Activated naive CD4-positive, alpha-beta T cell treated with anti-CD3 and anti-CD28 coated beads for 36 hours (primary cell): ENCODE measurements at regions not wholly inside any gene's neighbourhood (a gene's known extent, or its start where the extent isn't known, plus 50 kb on each side); places are given as distances from the start of the nearest gene placed in this dataset.

Experiments used
- CTCF ChIA-PET: fragments of 350-600 bp; sonication (Branson Sonifier 250); formaldehyde crosslinking; loops from one replicate; lab custom pipeline; 2021; ENCODE audit warnings: antibody characterized with exemption; lab: Charles Lee
- DNase-seq: peaks from one replicate; pipeline ENCODE4 v3.0.0-alpha.2; 2020
- H3K27ac Mint-ChIP-seq: one replicate; pipeline ENCODE4 v1.8.0; 2021; ENCODE audit warnings: mild to moderate bottlenecking, mixed read lengths
- H3K27me3 Mint-ChIP-seq: one replicate; pipeline ENCODE4 v1.8.0; 2021; ENCODE audit warnings: low read depth, mixed read lengths
- H3K36me3 Mint-ChIP-seq: one replicate; pipeline ENCODE4 v1.8.0; 2021; ENCODE audit warnings: low read depth, mixed read lengths
- H3K4me1 Mint-ChIP-seq: one replicate; pipeline ENCODE4 v1.8.0; 2021; ENCODE audit warnings: low read depth, mixed read lengths
- H3K4me3 Mint-ChIP-seq: one replicate; pipeline ENCODE4 v1.8.0; 2021; ENCODE audit warnings: mild to moderate bottlenecking, moderate library complexity, mixed read lengths
- H3K9me3 Mint-ChIP-seq: one replicate; pipeline ENCODE4 v1.8.0; 2021; ENCODE audit warnings: mixed read lengths
- intact Hi-C: fragments of 100-400 bp; cut with micrococcal nuclease; formaldehyde crosslinking; loops from one replicate; pipeline ENCODE4 v1.15.1; 2023

DNA sequence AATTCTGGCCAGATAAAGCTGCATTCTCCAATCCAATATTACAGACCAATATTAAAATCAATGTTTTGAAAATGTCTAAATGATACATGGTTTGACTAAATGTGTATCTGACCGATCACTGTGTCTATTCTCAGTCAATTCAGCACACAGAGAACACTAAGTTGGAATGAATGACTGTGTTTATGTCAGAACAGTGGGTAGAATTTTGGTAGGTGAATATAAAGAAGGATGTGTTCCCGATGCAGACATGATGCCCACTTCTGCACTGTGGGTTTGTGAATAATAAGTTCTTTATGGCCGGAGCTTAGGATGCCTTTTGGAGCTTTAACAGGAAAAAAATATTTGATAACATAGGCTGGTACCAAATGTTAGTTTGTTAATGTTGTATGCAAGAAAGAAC is 113.2 kb upstream of the GIMD1 start:
- peaks cover 9% of the 10 kb centered on the region for H3K27me3 Mint-ChIP-seq
- CTCF ChIA-PET, result no interaction called here
- H3K27ac Mint-ChIP-seq, result no peak overlapping the region
- no peaks in the 10 kb centered on the region for H3K9me3 Mint-ChIP-seq
- DNase-seq, result no peak
- no peaks in the 10 kb centered on the region for H3K36me3 Mint-ChIP-seq
- intact Hi-C loops, result no loop called here
- H3K4me1 Mint-ChIP-seq, result no peaks in the 10 kb centered on the region
- no peak overlapping the region for H3K4me3 Mint-ChIP-seq

DNA sequence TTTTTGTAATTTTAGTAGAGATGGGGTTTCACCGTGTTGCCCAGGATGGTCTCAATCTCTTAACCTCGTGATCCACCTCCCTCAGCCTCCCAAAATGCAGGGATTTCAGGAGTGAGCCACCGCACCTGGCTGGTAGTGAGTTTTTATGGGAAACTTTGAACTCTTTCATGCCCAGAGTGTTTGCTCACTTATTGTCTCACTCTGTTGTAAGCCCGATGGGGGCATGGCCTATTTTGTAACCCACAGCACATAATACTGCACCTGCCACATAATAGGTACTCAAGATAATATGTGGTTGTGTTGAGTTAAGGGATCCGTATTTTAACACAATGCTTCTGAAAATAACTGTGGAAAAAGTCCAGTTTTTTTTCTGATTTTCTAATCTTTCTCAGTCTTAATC is 109.6 kb upstream of the GIMD1 start:
- no peaks in the 10 kb centered on the region for H3K9me3 Mint-ChIP-seq
- H3K27ac Mint-ChIP-seq, result no peak overlapping the region
- H3K4me1 Mint-ChIP-seq, result no peaks in the 10 kb centered on the region
- intact Hi-C loops, result no loop called here
- CTCF ChIA-PET, result no interaction called here
- no peak overlapping the region for H3K4me3 Mint-ChIP-seq
- no peaks in the 10 kb centered on the region for H3K36me3 Mint-ChIP-seq
- H3K27me3 Mint-ChIP-seq, result peaks cover 2% of the 10 kb centered on the region
- no peak for DNase-seq

DNA sequence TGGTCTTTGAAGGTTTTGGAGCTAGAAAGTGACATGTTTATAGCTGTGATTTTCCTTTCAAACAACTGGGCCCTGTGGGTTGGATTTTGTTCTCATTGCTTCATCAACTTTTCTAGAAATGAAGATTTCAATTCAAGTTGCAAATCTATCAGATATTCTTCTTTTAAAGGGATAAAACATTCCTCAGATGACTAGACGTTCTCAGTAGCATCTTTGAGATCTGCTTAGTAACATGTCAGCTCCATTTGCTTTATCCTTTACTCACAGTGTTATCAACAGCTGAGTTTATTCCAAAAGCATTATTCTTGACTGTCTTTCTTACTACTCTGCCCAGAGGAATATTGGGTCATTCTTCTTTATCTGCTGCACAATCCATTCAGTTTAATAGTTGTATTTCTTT is 108.2 kb upstream of the GIMD1 start:
- Mint-ChIP-seq H3K4me1 (no peaks in the 10 kb centered on the region), H3K4me3 (no peak overlapping the region), H3K27ac (no peak overlapping the region), H3K36me3 (no peaks in the 10 kb centered on the region), H3K27me3 (peaks cover 8% of the 10 kb centered on the region), H3K9me3 (no peaks in the 10 kb centered on the region)
- intact Hi-C loops, result no loop called here
- DNase-seq, result no peak
- CTCF ChIA-PET, result no interaction called here

DNA sequence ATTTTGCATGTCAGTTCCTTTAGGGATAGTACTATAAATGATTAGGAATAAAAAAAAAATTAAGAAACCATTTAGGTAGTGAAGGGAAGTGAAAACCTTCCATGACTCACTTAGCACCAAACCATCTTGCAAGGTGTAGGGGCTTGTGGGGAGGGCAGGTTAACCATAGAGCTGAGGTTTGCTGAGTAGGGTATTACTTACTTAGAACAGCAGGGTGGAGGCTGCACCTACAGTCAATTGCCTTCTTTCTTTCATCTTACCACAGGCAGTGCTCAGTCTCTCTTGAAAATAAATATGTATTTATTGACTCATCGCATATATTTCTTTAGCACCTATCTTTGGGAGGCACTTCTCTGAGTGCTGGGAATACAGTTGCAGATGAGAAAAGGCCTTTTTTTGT is 104.9 kb upstream of the GIMD1 start:
- intact Hi-C loops, result no loop called here
- Mint-ChIP-seq H3K4me1 (no peaks in the 10 kb centered on the region), H3K27me3 (peaks cover 8% of the 10 kb centered on the region), H3K9me3 (no peaks in the 10 kb centered on the region), H3K4me3 (no peak overlapping the region), H3K36me3 (no peaks in the 10 kb centered on the region), H3K27ac (no peak overlapping the region)
- CTCF ChIA-PET, result no interaction called here
- DNase-seq, result no peak

DNA sequence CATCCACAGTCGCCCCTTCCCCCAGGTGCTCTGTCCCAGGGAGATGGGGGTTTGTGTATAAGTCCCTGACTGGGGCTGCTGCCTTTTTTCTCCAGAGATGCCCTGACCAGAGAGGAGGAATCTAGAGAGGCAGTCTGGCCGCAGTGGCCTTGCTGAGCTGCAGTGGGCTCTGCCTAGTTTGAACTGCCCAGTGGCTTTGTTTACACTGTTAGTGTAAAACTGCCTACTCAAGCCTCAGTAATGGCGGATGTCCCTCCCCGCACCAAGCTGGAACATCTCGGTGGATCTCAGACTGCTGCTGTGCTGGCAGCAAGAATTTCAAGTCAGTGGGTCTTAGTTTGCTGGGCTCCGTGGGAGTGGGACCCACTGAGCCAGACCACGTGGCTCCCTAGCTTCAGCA is 102.6 kb upstream of the GIMD1 start:
- H3K27ac Mint-ChIP-seq, result no peak overlapping the region
- H3K4me1 Mint-ChIP-seq, result no peaks in the 10 kb centered on the region
- H3K27me3 Mint-ChIP-seq, result peaks cover 5% of the 10 kb centered on the region
- no peak for DNase-seq
- H3K4me3 Mint-ChIP-seq, result no peak overlapping the region
- CTCF ChIA-PET, result no interaction called here
- no peaks in the 10 kb centered on the region for H3K36me3 Mint-ChIP-seq
- no peaks in the 10 kb centered on the region for H3K9me3 Mint-ChIP-seq
- intact Hi-C loops, result no loop called here

DNA sequence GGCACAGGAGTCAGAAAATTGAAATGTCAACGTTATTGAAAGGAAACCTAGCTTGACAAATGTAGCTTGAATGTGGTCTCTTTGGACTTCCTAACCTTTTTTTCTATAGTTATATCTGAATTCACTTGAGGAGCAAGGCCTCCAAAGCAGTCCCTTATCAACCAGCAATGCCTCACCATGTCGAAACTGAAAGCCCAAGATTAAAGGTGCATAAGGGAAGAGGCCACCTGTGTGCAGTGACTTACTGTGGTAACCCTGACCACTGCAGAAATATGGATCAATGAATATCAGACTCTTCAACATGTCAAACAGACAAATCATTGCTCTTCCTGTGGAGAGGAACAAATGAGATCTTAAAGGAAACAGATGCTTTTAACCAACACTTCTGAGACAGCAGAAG is 95.0 kb upstream of the GIMD1 start:
- Mint-ChIP-seq H3K36me3 (no peaks in the 10 kb centered on the region), H3K27me3 (no peaks in the 10 kb centered on the region), H3K4me3 (no peak overlapping the region), H3K9me3 (peaks cover 2% of the 10 kb centered on the region), H3K27ac (no peak overlapping the region), H3K4me1 (no peaks in the 10 kb centered on the region)
- intact Hi-C loops, result no loop called here
- CTCF ChIA-PET, result no interaction called here
- no peak for DNase-seq

DNA sequence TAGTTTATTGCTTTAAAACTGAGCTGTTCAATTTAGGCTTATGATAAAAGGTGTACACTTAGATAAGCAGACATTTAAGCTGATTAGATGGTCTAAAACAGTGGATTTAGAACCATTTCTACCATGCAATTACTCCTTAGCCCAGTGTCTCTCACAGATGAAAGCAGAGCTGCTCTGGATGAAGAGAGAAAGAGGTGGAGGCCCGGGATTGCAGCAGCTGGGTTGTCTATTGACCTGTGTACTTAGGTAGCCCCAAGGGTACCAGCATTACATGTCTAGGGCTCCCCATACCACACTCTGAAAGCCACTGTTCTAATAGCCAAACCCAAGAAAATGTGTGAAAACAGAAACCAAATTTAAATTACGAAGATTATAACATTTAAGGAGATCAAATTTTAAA is 86.0 kb upstream of the GIMD1 start:
- no peak overlapping the region for H3K4me3 Mint-ChIP-seq
- intact Hi-C loops, result no loop called here
- no peaks in the 10 kb centered on the region for H3K4me1 Mint-ChIP-seq
- H3K27me3 Mint-ChIP-seq, result peaks cover 9% of the 10 kb centered on the region
- H3K9me3 Mint-ChIP-seq, result peaks cover under 1% of the 10 kb centered on the region
- DNase-seq, result no peak
- CTCF ChIA-PET, result interaction anchor here (0.7 kb wide), 1 partner anchor 32 kb away, joined by 4 read pairs; no protein-coding TSS in a partner anchor
- no peaks in the 10 kb centered on the region for H3K36me3 Mint-ChIP-seq
- H3K27ac Mint-ChIP-seq, result no peak overlapping the region

DNA sequence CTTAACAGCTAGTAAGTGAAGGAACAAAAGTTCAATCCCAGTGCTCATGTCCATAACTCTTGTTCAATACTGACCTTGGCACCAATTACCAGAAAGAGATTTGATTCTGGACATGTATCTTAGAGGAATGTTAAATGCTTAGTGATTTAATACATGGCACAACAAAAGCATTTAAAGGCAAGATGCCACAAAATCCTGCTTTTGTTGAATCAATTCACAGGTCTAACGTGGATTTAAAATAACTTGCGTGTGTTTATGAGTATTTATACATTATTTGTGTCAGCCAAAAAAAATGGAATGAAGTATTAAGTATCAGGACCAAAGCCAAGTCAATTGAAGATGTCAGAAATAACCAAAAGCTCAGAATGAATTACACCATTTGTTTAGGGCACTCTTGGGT is 85.4 kb upstream of the GIMD1 start:
- no peaks in the 10 kb centered on the region for H3K36me3 Mint-ChIP-seq
- no peaks in the 10 kb centered on the region for H3K9me3 Mint-ChIP-seq
- intact Hi-C loops, result no loop called here
- peaks cover 9% of the 10 kb centered on the region for H3K27me3 Mint-ChIP-seq
- no peak overlapping the region for H3K4me3 Mint-ChIP-seq
- H3K4me1 Mint-ChIP-seq, result no peaks in the 10 kb centered on the region
- DNase-seq, result no peak
- CTCF ChIA-PET, result interaction anchor here (0.7 kb wide), 1 partner anchor 32 kb away, joined by 4 read pairs; no protein-coding TSS in a partner anchor
- no peak overlapping the region for H3K27ac Mint-ChIP-seq

DNA sequence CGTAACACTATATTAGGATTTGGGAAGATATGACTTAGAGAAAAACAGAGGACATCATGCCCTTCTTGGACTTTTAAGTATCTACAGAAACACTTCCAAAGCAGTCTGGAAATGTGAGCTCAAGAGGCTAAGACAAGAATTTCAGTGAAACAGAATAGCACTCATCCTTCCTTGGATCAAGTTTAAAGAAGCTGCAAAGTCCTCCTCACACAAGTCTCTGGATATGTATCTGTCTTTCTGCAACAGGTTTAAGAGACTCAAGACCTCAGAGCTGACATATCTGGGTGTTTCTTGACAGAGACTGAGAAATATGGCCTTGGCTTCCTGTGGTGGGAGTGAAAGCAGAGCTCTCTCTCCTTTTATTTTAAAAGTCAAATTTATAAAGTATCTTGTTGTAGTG is 82.5 kb upstream of the GIMD1 start:
- Mint-ChIP-seq H3K4me3 (no peak overlapping the region), H3K36me3 (no peaks in the 10 kb centered on the region), H3K27me3 (peaks cover 9% of the 10 kb centered on the region), H3K9me3 (no peaks in the 10 kb centered on the region), H3K4me1 (no peaks in the 10 kb centered on the region), H3K27ac (no peak overlapping the region)
- no peak for DNase-seq
- CTCF ChIA-PET, result interaction anchor here (0.6 kb wide), 1 partner anchor 243 kb away, joined by 3 read pairs; no protein-coding TSS in a partner anchor
- intact Hi-C loops, result no loop called here

DNA sequence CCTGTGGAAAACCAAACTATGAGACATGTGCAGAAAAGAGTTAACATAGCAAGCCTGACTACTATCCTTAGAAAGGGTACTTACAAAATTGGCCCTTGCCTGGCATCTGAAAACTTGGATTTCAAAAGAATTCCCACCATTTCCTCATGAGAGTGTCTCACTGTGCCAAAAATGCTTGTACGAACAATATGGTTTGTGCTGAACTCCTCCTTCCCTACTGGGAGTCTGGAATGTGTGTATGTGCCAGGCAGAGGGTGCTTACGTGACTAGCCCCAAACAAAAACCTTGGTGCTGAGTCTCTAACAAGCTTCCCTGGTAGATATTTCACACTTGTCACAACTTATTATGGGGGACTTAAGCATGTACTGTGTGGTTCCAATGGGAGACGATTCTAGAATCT is 81.7 kb upstream of the GIMD1 start:
- Mint-ChIP-seq H3K4me3 (no peak overlapping the region), H3K4me1 (no peaks in the 10 kb centered on the region), H3K36me3 (no peaks in the 10 kb centered on the region), H3K27ac (no peak overlapping the region), H3K27me3 (peaks cover 9% of the 10 kb centered on the region), H3K9me3 (no peaks in the 10 kb centered on the region)
- intact Hi-C loops, result no loop called here
- CTCF ChIA-PET, result no interaction called here
- DNase-seq, result no peak

DNA sequence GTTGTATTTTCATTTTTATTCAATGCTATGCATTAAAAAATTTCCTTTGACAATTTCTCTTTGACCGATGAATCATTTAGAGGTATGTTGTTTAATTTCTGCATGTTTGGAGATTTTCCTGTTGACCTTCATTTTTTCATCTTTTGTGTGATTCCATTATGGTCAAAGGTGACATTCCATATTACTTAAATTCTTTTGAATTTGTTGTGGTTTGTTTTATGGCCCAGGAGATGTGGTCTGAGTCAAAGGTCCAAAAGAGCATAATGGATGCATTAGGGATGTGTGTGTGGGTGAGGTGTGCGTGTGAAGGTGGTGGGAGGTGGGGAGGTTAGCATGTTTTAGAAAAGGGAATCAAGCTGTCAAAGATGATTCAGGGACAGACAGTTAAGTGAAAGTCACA is 76.0 kb upstream of the GIMD1 start:
- CTCF ChIA-PET, result no interaction called here
- H3K4me3 Mint-ChIP-seq, result no peak overlapping the region
- H3K4me1 Mint-ChIP-seq, result no peaks in the 10 kb centered on the region
- intact Hi-C loops, result no loop called here
- peaks cover 5% of the 10 kb centered on the region for H3K27me3 Mint-ChIP-seq
- H3K36me3 Mint-ChIP-seq, result no peaks in the 10 kb centered on the region
- H3K9me3 Mint-ChIP-seq, result peaks cover 2% of the 10 kb centered on the region
- no peak for DNase-seq
- no peak overlapping the region for H3K27ac Mint-ChIP-seq

DNA sequence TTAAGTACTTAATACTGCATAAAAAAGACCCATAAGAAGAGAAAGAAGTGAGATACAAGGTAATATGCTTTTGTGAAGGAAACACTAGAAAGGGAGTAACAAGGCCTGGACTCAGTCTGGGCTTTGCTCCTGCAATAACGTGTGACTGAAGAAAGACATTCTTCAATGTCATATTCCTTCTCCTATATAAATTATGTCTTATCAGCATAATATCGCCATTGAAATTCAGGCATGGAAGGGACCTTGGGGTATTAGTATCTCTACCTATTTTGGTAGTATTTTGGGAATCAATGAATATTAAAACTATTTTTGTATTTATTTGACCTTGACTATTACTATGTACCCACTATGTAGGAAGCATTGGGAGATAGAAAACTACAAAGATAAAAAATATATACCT is 62.2 kb upstream of the GIMD1 start:
- no peaks in the 10 kb centered on the region for H3K4me1 Mint-ChIP-seq
- intact Hi-C loops, result no loop called here
- no peak overlapping the region for H3K4me3 Mint-ChIP-seq
- no peaks in the 10 kb centered on the region for H3K36me3 Mint-ChIP-seq
- no peak for DNase-seq
- CTCF ChIA-PET, result no interaction called here
- H3K27ac Mint-ChIP-seq, result no peak overlapping the region
- no peaks in the 10 kb centered on the region for H3K27me3 Mint-ChIP-seq
- H3K9me3 Mint-ChIP-seq, result no peaks in the 10 kb centered on the region

DNA sequence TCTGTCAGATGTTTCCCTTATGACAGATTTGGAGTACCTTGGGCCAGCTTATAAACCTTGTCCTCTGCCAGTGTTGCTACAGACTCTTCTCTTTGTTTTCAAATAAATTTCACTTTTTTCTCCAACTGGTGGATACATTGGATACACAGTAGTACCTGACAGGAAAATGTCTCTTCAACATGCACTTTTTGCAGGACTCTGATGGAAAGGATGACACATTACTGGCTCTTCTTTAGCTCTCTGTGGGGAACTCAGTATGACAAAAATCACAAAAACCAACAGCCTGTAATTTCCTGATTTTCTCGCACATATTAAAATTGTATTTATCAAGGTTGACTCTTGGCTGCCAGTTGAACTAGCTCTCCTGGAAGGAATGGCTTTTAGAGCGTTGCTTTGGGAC is 61.3 kb upstream of the GIMD1 start:
- Mint-ChIP-seq H3K4me1 (no peaks in the 10 kb centered on the region), H3K36me3 (no peaks in the 10 kb centered on the region), H3K4me3 (no peak overlapping the region), H3K9me3 (no peaks in the 10 kb centered on the region), H3K27ac (no peak overlapping the region), H3K27me3 (no peaks in the 10 kb centered on the region)
- CTCF ChIA-PET, result no interaction called here
- no peak for DNase-seq
- intact Hi-C loops, result no loop called here

DNA sequence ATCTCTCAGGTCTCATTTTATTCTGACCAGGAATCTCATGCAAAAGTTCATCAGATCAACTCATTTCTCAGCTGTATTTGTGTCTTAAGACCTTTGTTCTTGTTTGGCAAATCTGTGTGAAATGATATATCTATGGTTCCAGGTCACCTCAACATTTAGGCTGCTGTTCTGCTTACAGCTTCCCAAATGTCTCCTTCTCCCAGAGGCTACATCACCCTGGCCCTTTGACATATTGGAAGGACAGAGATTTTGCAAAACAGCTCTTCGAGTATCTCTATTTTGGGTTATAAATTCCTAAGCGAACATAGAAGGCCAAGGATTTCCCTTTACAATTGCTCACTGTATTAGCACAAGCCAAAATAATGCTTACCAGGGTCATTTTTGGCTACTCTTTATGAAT is 57.5 kb upstream of the GIMD1 start:
- Mint-ChIP-seq H3K27me3 (peaks cover 6% of the 10 kb centered on the region), H3K27ac (no peak overlapping the region), H3K4me3 (no peak overlapping the region), H3K4me1 (no peaks in the 10 kb centered on the region), H3K36me3 (no peaks in the 10 kb centered on the region), H3K9me3 (no peaks in the 10 kb centered on the region)
- intact Hi-C loops, result no loop called here
- CTCF ChIA-PET, result interaction anchor here (1.0 kb wide), 1 partner anchor 12 kb away, joined by 3 read pairs; no protein-coding TSS in a partner anchor
- no peak for DNase-seq
